AG09319 (cell line): ENCODE measurements at regions not wholly inside any gene's neighbourhood (a gene's known extent, or its start where the extent isn't known, plus 50 kb on each side); places are given as distances from the start of the nearest gene placed in this dataset.

Experiments used
- DNase-seq: peaks from one replicate; pipeline ENCODE4 v3.0.0-alpha.2; 2010; ENCODE audit warnings: low read depth; ENCODE audit errors: extremely low read depth
- TF ChIP-seq, protein P1 (sequence below): IDR thresholded peaks from 2 replicates; pipeline ENCODE4 v1.5.1; 2011; ENCODE audit warnings: low read depth, mild to moderate bottlenecking, inconsistent platforms, low read length, moderate library complexity

- no peak for DNase-seq
- TF ChIP-seq, protein P1, sequence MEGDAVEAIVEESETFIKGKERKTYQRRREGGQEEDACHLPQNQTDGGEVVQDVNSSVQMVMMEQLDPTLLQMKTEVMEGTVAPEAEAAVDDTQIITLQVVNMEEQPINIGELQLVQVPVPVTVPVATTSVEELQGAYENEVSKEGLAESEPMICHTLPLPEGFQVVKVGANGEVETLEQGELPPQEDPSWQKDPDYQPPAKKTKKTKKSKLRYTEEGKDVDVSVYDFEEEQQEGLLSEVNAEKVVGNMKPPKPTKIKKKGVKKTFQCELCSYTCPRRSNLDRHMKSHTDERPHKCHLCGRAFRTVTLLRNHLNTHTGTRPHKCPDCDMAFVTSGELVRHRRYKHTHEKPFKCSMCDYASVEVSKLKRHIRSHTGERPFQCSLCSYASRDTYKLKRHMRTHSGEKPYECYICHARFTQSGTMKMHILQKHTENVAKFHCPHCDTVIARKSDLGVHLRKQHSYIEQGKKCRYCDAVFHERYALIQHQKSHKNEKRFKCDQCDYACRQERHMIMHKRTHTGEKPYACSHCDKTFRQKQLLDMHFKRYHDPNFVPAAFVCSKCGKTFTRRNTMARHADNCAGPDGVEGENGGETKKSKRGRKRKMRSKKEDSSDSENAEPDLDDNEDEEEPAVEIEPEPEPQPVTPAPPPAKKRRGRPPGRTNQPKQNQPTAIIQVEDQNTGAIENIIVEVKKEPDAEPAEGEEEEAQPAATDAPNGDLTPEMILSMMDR, result no peak
Observed at GRCh38 chr2:155115846-155116245, 417.4 kb downstream of the KCNJ3 start.

DNA sequence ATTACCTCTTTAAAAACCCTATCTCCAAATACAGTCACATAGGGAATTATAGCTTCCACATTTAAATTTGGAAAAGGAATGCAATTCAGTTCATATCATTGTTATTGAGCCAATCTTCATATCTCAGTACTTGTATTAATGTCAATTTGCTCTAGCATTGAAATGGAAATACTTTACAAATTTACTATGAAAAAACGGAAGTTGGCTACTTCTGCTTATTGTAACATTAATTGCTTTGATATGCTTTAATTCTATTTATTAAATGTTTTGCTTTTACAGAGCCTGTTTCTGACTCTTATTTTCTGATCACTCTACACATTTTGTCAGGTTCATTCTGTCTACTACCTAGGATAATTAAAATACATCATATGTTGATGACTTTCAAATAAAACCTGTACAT is 412.6 kb downstream of the KCNJ3 start:
- DNase-seq, result no peak
- TF ChIP-seq, protein P1, result no peak

DNA sequence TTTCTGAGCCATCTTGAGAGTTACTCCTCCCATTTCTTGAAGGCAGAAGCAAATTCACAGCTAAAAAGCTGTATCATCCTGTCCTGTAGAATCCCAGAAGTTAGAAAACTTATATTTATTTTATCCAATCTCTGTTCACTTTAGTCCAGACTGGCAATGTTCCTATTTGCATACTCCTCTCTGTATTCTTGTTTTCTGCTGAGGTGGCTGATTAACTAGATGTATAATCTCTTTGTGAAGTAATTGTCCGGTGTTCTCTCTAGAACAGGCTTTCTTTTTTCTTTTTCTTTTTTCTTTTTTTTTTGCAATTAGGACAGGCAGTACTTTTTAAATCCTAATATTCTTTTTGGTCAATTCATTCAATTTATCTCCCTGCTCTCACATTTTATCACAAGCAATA is 411.0 kb downstream of the KCNJ3 start:
- TF ChIP-seq, protein P1, result no peak
- no peak for DNase-seq

GRCh38 chr2:155100261-155100660 is 401.8 kb downstream of the KCNJ3 start:
- no peak for DNase-seq
- TF ChIP-seq, protein P1, result no peak

- TF ChIP-seq, protein P1, result no peak
- DNase-seq, result no peak
Observed at GRCh38 chr2:155099784-155100183, 401.3 kb downstream of the KCNJ3 start.

GRCh38 chr2:155095613-155096012 is 397.1 kb downstream of the KCNJ3 start:
- DNase-seq, result no peak
- TF ChIP-seq, protein P1, result no peak

DNA sequence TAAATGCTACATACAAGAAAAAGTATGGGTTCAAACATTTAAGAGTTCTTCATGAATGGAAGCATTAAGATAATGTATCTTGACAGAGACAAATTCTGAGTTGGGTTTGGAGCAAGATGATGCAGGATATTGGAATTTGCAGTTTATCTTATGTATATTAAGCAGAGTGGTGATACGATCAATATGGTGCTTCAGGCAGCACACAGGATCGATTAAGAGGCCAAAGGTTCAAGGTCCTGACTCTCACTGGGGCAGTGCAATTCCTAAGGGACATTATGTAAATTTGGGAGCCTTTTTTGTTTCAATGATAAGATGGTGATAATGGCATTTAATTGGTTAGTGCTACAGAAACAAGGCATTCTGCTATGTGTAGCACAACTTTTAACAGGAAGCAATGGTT is 381.9 kb downstream of the KCNJ3 start:
- TF ChIP-seq, protein P1, result no peak
- no peak for DNase-seq
